ENCODE measurements at regions not wholly inside any gene's neighbourhood (a gene's known extent, or its start where the extent isn't known, plus 50 kb on each side); places are given as distances from the start of the nearest gene placed in this dataset.

DNA sequence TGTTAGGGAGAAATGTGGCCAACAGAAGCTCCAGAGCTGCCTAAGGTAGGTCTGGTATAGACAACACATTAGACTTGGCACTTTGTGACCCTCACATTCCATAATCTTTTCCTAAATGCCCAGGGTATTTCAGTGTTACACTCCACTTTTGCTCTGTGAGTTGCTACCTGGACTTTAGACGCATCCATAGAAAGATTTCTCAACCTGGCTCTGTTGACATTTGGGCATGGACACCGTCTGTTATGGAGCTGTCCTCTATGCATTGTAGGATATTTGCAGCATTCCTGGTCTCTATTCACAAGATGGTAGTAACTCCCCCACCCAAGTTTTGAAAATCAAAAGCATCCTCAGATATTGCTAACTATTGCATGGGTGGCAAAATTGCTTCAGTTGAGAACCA, 136.5 kb upstream of the NETO1 start:
- Histone ChIP-seq H3K4me2 (ENCODE audit: low read depth, low read length, poor library complexity, severe bottlenecking) (no peak overlapping the region), H3K9ac (ENCODE audit: low read depth, low read length, poor library complexity, severe bottlenecking) (no peak overlapping the region), H3K4me1 (ENCODE audit: insufficient read depth, low read length, poor library complexity, severe bottlenecking) (peaks cover 26% of the 10 kb centered on the region), H3K9me3 (ENCODE audit: insufficient read depth, low read depth, low read length) (no peaks in the 10 kb centered on the region), H3K36me3 (ENCODE audit: insufficient read depth, low read length) (no peaks in the 10 kb centered on the region), H3K9me2 (replicated peaks; ENCODE audit: low read depth, low read length) (no peaks in the 10 kb centered on the region), H4K20me1 (ENCODE audit: insufficient read depth, low read length, poor library complexity, severe bottlenecking) (no peaks in the 10 kb centered on the region), H2AFZ (ENCODE audit: low read length) (no peak overlapping the region), H3F3A (ENCODE audit: low read depth) (0 out of 2 replicates have a peak, but pooled peaks cover 2% of the 10 kb centered on the region), H3K79me2 (ENCODE audit: insufficient read depth, low read length) (no peaks in the 10 kb centered on the region), H3K4me3 (ENCODE audit: low read length, poor library complexity, severe bottlenecking) (no peak overlapping the region), H3K27me3 (ENCODE audit: insufficient read depth, low read length, poor library complexity, severe bottlenecking) (no peaks in the 10 kb centered on the region)
- TF ChIP-seq, protein P1, sequence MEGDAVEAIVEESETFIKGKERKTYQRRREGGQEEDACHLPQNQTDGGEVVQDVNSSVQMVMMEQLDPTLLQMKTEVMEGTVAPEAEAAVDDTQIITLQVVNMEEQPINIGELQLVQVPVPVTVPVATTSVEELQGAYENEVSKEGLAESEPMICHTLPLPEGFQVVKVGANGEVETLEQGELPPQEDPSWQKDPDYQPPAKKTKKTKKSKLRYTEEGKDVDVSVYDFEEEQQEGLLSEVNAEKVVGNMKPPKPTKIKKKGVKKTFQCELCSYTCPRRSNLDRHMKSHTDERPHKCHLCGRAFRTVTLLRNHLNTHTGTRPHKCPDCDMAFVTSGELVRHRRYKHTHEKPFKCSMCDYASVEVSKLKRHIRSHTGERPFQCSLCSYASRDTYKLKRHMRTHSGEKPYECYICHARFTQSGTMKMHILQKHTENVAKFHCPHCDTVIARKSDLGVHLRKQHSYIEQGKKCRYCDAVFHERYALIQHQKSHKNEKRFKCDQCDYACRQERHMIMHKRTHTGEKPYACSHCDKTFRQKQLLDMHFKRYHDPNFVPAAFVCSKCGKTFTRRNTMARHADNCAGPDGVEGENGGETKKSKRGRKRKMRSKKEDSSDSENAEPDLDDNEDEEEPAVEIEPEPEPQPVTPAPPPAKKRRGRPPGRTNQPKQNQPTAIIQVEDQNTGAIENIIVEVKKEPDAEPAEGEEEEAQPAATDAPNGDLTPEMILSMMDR (conservative IDR thresholded peaks at IDR 0.05; ENCODE audit: low read length) = no peak
- TF ChIP-seq EZH2phosphoT487 (IDR thresholded peaks at IDR 0.05; ENCODE audit: borderline replicate concordance) = no peak

DNA sequence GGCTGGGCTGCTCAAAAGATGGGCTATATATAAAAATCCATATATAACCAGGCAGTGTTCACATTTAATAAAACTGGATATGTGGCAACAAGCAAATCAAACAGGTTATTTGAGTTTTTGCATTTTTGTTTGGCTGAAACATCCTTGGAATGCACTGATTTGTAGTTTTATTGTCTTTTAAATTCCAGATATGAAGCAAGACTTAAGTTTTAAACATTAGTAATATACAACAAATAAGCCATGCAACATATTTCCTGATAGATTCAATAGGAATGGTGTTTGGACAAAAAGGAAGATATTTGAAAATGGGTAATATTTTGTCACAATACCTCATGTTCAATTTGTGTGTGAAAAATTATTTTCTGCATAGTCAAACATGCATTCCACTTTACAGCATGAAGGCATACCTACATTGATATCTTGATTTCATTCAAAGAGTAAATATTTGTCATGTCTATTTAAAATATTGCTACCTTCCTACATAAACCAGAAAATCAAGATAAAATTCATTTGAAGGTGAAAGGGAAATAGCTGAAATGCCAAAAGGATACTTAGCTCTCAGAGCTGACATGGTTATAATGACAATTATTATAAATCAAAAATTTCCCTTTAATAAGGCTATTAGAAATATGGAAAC, 132.3 kb upstream of the NETO1 start:
- no peak overlapping the region for H2AFZ ChIP-seq (ENCODE audit: low read length)
- H3K4me3 ChIP-seq (ENCODE audit: low read length, poor library complexity, severe bottlenecking) = no peak overlapping the region
- no peaks in the 10 kb centered on the region for H3F3A ChIP-seq (ENCODE audit: low read depth)
- H3K27me3 ChIP-seq (ENCODE audit: insufficient read depth, low read length, poor library complexity, severe bottlenecking) = no peaks in the 10 kb centered on the region
- no peak overlapping the region for H3K4me2 ChIP-seq (ENCODE audit: low read depth, low read length, poor library complexity, severe bottlenecking)
- no peaks in the 10 kb centered on the region for H3K4me1 ChIP-seq (ENCODE audit: insufficient read depth, low read length, poor library complexity, severe bottlenecking)
- no peaks in the 10 kb centered on the region for H3K36me3 ChIP-seq (ENCODE audit: insufficient read depth, low read length)
- H3K9me2 ChIP-seq (replicated peaks; ENCODE audit: low read depth, low read length) = no peaks in the 10 kb centered on the region
- TF ChIP-seq, protein P1 (conservative IDR thresholded peaks at IDR 0.05; ENCODE audit: low read length) = no peak
- no peaks in the 10 kb centered on the region for H3K9me3 ChIP-seq (ENCODE audit: insufficient read depth, low read depth, low read length)
- H3K79me2 ChIP-seq (ENCODE audit: insufficient read depth, low read length) = no peaks in the 10 kb centered on the region
- no peak overlapping the region for H3K9ac ChIP-seq (ENCODE audit: low read depth, low read length, poor library complexity, severe bottlenecking)
- no peaks in the 10 kb centered on the region for H4K20me1 ChIP-seq (ENCODE audit: insufficient read depth, low read length, poor library complexity, severe bottlenecking)

DNA sequence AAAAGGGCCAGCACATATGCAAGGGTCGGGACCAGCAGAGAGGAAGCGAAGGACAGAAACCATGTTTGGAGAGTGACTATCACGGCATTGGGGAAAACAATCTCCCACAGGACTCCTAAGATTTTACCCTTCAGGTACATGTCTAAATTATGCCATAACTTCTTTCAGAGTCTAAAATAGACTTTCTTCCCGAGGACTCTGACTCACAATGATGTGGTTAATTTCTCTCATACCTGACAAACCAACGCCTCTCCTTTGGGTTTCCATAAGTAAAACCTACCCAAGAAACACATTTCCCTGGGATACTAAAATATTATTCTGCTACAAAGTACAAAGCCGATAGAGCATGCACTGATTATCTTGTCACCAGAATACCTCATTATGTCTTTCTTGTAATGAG, 127.8 kb upstream of the NETO1 start:
- H3F3A ChIP-seq (ENCODE audit: low read depth) = no peaks in the 10 kb centered on the region
- H3K27me3 ChIP-seq (ENCODE audit: insufficient read depth, low read length, poor library complexity, severe bottlenecking) = no peaks in the 10 kb centered on the region
- no peaks in the 10 kb centered on the region for H3K4me1 ChIP-seq (ENCODE audit: insufficient read depth, low read length, poor library complexity, severe bottlenecking)
- no peak overlapping the region for H2AFZ ChIP-seq (ENCODE audit: low read length)
- TF ChIP-seq EZH2phosphoT487 (IDR thresholded peaks at IDR 0.05; ENCODE audit: borderline replicate concordance) = no peak
- TF ChIP-seq, protein P1 (conservative IDR thresholded peaks at IDR 0.05; ENCODE audit: low read length) = no peak
- H3K9me3 ChIP-seq (ENCODE audit: insufficient read depth, low read depth, low read length) = no peaks in the 10 kb centered on the region
- no peaks in the 10 kb centered on the region for H3K9me2 ChIP-seq (replicated peaks; ENCODE audit: low read depth, low read length)
- no peak overlapping the region for H3K9ac ChIP-seq (ENCODE audit: low read depth, low read length, poor library complexity, severe bottlenecking)
- H3K79me2 ChIP-seq (ENCODE audit: insufficient read depth, low read length) = no peaks in the 10 kb centered on the region
- H3K4me3 ChIP-seq (ENCODE audit: low read length, poor library complexity, severe bottlenecking) = no peak overlapping the region
- H3K36me3 ChIP-seq (ENCODE audit: insufficient read depth, low read length) = no peaks in the 10 kb centered on the region
- H4K20me1 ChIP-seq (ENCODE audit: insufficient read depth, low read length, poor library complexity, severe bottlenecking) = no peaks in the 10 kb centered on the region
- no peak overlapping the region for H3K4me2 ChIP-seq (ENCODE audit: low read depth, low read length, poor library complexity, severe bottlenecking)

Measured in Loucy (cell line).